ENCODE measurements at regions not wholly inside any gene's neighbourhood (a gene's known extent, or its start where the extent isn't known, plus 50 kb on each side); places are given as distances from the start of the nearest gene placed in this dataset.

DNA sequence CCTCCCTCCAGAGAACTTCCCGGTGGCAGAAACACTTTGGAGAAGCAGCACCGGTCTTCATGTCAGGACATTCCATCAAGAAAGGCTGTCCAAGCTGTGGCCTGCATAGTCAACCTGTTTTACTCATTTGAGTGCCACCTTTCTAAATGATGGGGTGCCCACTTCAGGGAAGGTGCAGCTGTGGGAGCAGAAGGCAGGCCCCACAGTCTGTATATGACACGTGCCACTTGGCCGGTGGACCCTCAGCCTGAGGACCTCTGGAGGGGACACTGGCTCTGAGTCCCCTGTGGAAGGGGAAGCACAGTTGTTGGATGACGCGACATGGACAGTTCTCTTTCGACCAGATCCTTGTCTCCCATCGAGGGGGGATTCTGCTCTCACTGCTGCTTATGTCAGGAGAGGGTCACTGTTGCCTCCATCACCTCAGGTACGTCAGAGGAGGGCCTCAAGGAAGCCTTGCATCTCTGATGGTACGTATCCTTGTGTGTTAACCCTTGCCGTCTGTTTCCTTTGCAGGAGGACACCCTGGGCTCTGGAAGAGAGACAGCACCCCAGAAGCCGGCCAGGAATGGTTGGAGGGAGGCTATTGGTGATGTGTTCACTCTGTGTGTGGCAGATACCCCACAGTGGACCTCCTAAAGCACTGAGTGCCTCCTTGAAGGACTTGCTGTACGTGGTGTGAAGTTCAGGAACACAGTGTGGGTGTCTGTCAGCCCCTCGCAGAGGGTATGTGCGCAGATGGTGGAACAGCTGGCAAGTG is 132.1 kb upstream of the RTL1 start:
- no peak overlapping the region for H3K4me3 ChIP-seq (ENCODE audit: low read length)
- DNase-seq (ENCODE audit: low read depth, low spot score) = no peak

DNA sequence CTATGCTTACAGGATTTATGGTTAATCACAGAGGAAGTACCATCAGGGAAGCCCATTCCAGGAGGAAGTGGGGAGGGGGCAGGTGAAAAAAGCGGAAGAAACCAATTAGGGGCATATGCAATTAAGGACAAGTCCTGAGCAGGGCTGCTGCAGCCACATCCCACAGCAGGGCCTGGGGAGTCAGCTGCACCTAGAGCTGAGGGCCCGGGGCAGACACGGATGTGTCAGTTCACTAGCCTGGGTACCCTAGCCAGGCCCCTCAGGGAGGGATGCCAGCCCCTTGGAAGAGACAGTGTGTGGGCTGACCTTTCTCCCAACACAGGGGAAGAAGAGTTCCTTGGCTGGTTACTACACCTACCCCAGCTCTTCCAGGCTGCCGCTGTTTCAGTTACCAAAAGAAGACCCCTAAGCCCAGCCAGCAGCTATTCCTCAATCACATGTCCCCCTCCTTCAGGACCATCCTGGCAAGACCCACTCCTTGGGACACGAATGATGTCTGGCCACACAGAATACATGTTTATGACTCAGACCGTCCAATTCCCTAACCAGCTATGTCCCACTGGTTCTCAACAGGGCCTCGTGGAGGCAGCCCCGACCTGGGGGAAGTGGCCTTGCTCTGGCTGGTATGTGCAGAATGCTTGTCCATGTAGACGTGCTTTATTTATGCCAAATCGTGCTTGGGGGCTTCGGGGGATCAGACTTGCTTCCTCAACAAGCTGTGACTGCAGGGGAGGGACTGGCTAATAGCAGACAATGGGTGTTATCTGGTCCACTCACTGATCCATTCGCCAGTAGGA is 133.7 kb upstream of the RTL1 start:
- no peak overlapping the region for H3K4me3 ChIP-seq (ENCODE audit: low read length)
- DNase-seq (ENCODE audit: low read depth, low spot score) = no peak

DNA sequence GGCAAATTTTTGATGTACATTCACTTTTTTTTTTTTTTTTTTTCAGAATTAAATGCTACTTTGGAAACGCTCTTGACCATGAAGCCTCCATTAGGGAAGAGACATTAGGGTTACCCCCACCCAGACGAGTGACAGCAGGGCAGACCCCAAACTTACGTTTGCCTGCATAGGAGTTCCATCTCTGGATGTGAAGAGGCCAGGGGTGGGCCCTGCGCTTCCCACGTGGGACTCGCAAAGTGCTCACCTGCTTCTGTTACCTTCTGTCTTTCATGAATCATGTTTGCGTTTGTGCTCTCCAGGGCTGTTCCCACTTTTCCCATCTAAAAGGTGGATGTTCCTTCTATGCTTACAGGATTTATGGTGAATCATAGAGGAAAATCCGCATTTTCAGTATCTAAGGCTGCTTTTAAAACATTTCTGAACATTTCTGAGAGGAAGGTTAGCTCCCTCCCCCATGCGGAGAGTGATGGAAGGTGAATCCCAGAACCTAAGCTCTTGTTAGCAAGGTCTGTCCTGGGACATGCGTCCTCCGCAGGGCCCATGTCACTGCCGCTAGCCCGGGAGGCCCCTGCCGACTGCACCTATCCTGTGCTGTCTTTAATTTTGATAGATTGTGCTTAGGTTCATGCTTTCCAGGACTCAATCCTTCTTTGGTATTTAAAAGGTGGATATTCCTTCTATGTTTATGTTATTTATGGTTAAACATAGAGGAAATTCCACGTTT is 135.7 kb upstream of the RTL1 start:
- no peak for DNase-seq (ENCODE audit: low read depth, low spot score)
- no peak overlapping the region for H3K4me3 ChIP-seq (ENCODE audit: low read length)

DNA sequence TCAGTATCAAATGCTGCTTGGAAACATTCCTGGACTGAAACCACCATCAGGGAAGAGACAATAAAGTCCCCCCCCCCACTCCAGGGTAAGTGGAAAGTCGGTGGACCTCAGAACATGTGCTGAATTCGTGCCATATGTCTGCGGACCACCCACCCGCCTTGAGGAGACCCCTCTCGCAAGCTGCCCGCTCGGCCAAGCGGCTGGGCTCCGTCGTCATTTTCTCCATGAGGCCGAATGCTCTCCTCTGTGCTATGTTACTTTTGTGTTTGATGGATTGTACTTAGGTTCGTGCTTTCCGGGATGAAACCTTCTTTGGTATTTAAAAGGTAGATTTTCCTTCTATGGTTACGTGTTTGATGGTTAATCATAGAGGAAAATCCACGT is 136.2 kb upstream of the RTL1 start:
- no peak overlapping the region for H3K4me3 ChIP-seq (ENCODE audit: low read length)
- no peak for DNase-seq (ENCODE audit: low read depth, low spot score)

DNA sequence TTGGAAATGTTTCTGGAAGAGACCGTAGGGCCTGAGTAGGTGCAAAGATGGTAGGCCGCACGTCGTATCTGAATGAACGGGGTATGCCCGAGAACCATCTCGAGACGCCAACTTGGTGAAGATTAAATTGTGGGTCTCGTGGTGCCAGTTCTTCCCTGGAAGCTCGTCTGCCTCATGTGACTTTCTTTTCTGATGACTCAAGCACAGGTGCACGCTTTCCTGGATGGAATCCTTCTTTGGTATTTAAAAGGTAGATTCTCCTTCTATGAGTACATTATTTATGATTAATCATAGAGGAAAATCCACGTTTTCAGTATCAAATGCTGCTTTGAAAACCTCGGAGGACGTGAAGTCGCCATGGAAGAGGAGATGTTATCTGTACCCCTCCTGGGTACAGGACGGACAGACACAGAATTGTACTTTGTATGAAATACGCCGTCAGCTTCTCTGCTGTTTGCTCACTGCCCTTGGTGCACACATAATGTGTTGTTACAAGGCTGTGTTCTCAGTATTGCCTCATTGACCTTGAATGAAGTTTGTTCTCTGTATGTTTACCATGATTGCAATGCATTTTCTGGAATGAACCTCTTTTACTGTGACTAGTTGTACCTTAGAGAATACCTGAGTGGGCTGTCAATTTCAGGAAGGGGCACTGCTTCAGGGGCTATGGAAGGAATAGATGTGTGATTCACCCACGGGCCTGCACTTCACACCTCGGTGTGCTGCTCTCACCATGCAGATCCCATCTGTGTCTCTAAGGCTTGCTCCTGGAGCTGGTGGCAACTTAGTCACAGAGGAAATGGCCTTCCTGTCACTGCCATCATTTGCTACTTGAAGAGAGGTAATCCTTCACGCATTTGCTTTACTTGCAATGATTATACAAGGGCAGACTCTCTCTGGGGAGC is 137.3 kb upstream of the RTL1 start:
- no peak overlapping the region for H3K4me3 ChIP-seq (ENCODE audit: low read length)
- no peak for DNase-seq (ENCODE audit: low read depth, low spot score)

DNA sequence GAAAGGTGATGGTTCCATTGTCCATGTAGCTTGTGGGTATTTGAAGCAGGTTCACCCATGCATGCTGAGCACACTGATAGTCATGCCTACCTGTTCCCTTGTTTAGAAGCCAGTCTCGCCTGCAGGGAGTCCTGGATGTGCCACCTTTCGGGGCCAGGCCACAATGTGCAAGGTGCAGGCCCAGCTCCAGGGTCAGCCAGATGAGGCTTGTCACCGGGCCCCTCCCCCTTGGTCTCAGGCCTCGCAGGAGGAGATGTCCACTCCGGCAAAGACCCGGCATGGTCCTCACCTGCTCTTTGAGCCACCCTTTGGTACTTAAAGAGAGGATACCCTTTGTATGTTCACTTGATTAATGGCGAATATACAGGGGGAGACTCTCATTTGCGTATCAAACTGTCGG is 140.4 kb upstream of the RTL1 start:
- DNase-seq (ENCODE audit: low read depth, low spot score) = no peak
- H3K4me3 ChIP-seq (ENCODE audit: low read length) = no peak overlapping the region

DNA sequence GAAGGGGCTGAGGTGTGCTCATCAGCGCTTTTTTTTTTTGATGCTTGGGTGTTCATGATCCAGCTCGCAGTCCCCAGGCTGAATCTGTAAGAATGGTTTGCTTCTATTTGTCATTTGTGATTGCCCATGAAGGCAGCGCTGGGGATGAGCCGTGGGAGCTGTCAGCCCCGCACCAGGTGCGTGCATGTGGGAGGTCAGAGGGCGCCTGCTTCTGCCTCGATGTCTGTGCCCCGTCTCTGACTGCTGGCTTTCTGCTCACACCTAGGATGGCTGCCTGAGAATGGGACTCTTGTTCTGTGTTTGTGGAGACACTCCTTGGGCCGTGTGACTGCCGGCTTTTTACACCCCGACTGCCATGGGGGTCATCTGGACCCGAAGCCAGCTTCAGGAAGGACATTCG is 141.2 kb upstream of the RTL1 start:
- no peak for DNase-seq (ENCODE audit: low read depth, low spot score)

DNA sequence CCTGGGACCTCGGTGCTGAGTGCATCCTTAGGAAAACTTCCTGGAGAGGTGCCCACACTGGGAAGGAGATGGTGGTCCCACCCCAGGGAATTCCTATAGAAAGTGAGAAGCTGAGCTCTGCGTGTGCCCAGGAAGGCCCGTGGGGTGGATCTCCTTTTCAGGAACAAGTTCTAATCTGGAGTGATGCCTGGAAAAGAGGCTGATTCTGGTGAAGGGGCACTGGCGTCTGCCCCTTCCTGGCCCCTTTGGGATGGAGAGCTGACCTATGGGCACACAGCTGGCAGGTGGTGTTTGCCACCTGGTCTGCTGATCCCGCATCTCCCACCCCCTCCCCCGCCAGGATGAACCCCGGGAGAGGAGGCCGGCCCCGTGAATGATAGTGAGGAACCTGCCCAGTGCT is 142.0 kb upstream of the RTL1 start:
- no peak overlapping the region for H3K4me3 ChIP-seq (ENCODE audit: low read length)
- DNase-seq (ENCODE audit: low read depth, low spot score) = no peak

More for the DNA sequence above, 141.2 kb upstream of the RTL1 start:
- H3K4me3 ChIP-seq (ENCODE audit: low read length) = no peak overlapping the region

DNA sequence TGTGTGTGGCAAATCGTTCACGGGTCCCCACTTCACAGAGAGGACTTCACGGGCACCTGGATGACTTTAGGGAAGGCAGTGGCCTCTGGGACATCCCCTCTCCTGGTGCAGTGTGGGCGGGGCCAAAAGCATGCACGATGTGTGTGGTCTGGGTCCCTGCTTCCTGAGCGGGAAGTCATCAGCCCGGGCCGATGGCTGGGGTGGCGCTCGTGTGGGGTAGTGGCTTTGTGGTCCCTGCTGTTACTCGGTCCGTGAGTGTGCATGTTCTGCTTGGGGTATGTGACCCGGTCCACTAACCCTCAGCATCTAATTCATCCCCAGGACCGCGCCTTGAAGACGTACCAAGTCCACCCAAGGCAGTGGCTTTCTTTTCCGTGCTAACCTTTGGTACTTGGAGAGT is 142.5 kb upstream of the RTL1 start:
- no peak for DNase-seq (ENCODE audit: low read depth, low spot score)
- no peak overlapping the region for H3K4me3 ChIP-seq (ENCODE audit: low read length)

DNA sequence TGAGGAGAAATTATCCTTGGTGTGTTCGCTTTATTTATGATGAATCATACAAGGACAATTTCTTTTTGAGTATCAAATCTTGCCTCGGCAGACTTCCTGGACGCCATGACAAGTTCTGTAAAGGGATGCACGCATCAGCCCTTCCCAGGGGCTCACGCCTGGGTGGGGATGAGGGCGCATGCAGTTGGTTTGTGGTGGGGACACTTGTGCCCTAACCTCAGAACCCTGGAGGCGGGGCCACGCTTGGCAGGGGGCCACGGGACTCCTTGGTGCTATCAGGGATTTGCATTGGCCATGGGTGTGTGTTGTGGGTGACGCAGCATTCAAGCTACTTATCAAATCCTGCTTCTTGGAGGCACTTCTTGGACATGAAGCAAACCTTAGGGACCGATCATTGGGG is 143.8 kb upstream of the RTL1 start:
- H3K4me3 ChIP-seq (ENCODE audit: low read length) = no peak overlapping the region
- DNase-seq (ENCODE audit: low read depth, low spot score) = no peak

DNA sequence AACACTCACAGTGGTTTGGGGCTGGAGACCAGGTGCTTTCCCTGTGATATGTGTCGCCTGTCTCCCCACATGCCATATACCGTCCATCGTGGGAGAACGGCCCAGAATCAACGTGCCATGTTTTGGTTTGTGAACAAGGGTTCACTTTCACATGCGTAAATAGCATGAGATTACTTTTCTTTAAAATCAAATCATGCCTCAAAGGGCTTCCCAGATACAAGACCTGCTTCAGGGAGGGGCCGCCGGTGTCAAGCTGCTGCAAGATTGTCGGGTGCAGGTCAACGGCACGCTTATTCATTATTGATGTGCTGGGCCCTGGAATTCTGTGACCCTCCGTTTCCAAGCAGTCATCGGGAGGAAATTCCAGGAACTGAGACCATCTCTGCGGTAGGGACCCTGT is 145.2 kb upstream of the RTL1 start:
- DNase-seq (ENCODE audit: low read depth, low spot score) = no peak
- H3K4me3 ChIP-seq (ENCODE audit: low read length) = no peak overlapping the region

DNA sequence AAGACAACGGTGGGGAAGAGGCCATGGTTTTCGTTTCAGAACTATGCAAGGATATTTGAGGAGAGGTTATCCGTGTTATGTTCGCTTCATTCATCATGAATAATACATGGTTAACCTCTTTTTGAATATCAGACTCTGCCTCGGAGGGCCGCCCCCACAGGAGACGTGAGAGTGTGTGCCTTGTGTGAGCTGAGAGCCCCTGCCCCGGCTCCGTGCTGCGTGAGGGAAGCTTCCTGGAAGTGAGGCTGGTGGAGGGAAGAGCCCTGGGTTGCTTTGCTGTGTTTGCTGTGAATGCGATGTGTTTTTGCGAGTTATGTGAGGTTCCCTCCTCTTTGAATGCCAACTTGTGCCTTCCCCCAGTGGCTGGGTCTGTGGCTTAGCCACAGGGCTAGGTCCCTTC is 146.0 kb upstream of the RTL1 start:
- no peak overlapping the region for H3K4me3 ChIP-seq (ENCODE audit: low read length)
- DNase-seq (ENCODE audit: low read depth, low spot score) = no peak

DNA sequence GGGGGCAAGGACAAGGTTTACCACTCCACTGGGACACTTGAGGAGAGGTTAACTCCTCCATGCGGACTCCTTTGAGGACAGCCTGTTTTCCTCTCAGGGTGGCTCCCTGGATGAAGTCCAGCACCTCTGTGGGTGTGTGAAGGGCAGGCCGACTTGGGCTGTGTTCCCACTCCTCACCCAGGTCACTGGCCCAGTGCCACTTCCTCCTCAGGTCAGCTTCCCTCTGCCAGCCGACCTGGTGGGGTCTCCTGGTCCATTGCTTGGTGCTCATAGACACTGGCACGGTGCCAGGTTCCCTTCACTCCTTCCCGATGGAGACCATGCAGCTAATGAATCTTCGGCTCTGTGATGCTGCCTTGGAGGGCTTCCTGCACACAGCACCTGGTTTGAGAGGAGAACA is 146.4 kb upstream of the RTL1 start:
- DNase-seq (ENCODE audit: low read depth, low spot score) = no peak
- H3K4me3 ChIP-seq (ENCODE audit: low read length) = no peak overlapping the region

DNA sequence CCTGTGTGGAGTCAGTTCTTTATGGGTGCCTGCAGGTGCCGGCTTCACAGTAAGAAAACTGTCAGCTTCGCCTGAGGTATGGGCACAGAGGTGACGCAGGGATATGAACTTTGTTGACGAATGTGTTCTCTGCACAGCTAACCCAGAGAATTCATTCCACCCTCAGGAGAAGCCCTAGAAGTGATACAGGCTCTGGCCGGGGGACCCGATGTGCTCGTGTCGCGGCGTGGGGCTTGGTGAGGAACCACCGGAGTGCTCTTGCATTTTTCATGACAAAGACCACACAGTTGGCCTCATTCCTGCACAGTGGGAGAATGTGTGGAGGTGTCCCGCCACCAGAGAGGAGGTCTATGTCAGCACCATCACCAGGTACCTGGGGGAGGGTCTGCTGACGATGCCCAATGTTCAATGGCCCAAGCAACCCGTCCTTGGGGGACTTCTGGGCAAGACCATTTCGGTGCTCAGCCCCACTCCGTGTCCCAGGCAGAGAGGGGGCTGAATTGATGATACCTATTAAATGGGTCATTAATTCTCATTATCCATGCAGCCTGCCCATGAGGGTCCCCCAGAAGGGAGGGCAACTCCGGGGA is 147.5 kb upstream of the RTL1 start:
- DNase-seq (ENCODE audit: low read depth, low spot score) = no peak

DNA sequence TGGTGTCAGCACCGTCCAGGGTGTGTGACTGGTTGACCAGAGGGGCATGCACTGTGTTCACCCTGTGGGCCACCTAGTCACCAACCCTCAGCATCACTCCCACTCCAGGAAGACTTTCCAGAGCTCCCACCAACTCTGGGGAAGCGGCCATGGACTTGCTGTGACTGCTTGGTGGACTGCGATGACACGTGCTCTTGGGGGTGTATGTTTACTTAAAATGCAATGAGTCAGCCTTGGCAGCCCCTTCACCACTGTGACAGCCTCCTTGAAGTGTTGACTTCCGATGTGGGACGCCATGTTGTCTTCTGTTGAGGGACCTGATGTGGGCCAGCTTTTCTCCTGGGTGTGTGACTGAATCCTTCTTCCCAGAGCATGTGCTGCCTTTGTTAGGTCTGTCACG is 151.1 kb upstream of the RTL1 start:
- no peak for DNase-seq (ENCODE audit: low read depth, low spot score)
- no peak overlapping the region for H3K4me3 ChIP-seq (ENCODE audit: low read length)

More for the DNA sequence above, 147.5 kb upstream of the RTL1 start:
- H3K4me3 ChIP-seq (ENCODE audit: low read length) = no peak overlapping the region

DNA sequence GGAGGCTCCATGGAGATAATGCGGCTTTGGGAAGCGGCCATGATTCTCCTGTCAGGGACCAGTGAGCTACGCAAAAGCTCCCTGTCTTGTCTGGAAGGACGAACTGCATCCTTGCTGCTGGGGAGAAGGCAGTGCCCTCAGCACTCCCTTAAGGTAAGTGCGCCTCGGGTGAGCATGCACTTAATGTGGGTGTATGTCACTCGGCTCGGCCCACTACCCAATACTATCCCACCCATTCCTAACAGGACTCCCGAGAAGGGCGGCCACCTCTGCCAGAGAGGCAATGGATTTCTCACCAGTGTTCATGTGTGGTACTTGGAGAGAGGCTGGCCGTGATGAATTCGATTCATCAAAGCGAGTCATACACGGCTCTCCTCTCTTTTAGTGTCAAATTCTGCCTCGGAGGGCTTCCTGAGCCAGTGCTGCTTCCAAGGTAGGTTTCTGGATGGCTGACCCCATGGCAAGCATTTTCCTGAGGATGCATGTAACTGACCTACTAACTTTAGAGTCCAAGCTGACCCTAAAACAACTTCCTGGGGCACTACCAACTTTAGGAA is 151.7 kb upstream of the RTL1 start:
- no peak for DNase-seq (ENCODE audit: low read depth, low spot score)
- H3K4me3 ChIP-seq (ENCODE audit: low read length) = no peak overlapping the region

DNA sequence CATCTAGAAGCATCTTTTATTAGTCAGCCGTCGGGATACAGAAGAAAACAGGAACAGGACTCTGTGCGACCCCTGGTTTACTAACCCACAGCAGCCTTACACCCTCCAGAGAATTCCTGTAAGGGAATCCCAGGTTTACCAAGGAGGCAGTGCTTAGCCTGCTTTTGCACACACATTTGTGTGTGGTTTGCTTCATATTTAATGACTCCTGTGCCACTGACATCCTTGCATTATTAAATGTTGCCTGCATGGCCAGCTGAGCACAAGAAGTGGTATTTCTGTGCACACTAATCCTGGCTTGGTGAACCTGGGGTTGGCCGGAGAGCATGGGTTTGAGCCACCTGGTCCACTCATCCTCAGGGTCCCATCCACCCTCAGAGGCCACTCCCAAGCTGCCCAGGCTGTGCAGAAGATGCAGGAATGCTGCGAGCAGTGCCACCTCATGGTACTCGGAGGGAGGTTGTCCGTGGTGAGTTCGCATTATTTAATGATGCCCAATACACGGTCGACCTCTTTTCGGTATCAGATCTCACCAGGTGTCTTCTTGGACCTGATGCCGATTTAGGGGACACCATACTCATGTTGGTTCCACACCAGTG is 152.4 kb upstream of the RTL1 start:
- no peak for DNase-seq (ENCODE audit: low read depth, low spot score)
- H3K4me3 ChIP-seq (ENCODE audit: low read length) = no peak overlapping the region

DNA sequence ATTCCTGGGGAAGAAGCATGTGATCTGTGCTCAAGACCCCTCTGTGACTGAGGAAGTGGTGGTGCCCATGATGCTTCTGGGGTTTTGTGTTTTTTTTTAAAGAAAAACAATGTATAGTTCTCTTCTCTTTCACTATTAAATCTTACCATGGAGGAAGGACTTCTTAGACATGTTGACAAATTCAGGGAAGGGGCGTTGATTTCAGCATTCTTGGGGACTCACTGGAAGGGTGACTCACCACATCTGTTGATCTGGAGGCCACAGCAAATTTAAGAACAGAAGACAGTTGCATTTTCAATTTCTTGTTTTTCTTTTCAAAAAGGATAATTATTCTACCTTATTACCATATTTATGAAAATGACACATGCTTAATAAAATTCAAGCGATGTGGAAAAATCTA is 152.9 kb upstream of the RTL1 start:
- H3K4me3 ChIP-seq (ENCODE audit: low read length) = no peak overlapping the region
- DNase-seq (ENCODE audit: low read depth, low spot score) = no peak
